HEK293 (cell line): ENCODE measurements at regions not wholly inside any gene's neighbourhood (a gene's known extent, or its start where the extent isn't known, plus 50 kb on each side); places are given as distances from the start of the nearest gene placed in this dataset.

ENCODE experiments used
- CTCF ChIA-PET: fragments of 350-600 bp; formaldehyde crosslinking; extraction: SDS; loops from one replicate; lab custom pipeline; 2021; ENCODE audit warnings: antibody characterized with exemption; lab: Yijun Ruan, JAX
- POLR2A ChIA-PET: fragments of 300-600 bp; formaldehyde crosslinking; extraction: SDS; loops from one replicate; lab custom pipeline; 2020; ENCODE audit warnings: antibody characterized with exemption, inconsistent platforms; lab: Yijun Ruan, JAX
- H3K27ac ChIP-seq: fragments of 200-500 bp; sonication (Bioruptor generic); 2 replicates; pipeline ENCODE4 v1.5.1; 2014; ENCODE audit warnings: low read depth, low read length, control low read depth, inconsistent platforms; ENCODE audit errors: extremely low read depth
- H3K36me3 ChIP-seq, 2 experiments: fragments of 200-500 bp in 1 of 2; sonication (Bioruptor generic) in 1 of 2; 1 replicate in 1 of 2; 2 replicates in 1 of 2; pipeline ENCODE4 v1.5.1; 2014 to 2017; ENCODE audit warnings: inconsistent platforms in 2 of 2, low read length in 2 of 2; ENCODE audit not compliant: control insufficient read depth in 2 of 2, insufficient read depth in 1 of 2
- H3K4me1 ChIP-seq: fragments of 200-500 bp; sonication (Bioruptor generic); 2 replicates; pipeline ENCODE4 v1.5.1; 2014; ENCODE audit warnings: mild to moderate bottlenecking, low read length, inconsistent platforms; ENCODE audit not compliant: control insufficient read depth, insufficient read depth
- H3K4me3 ChIP-seq: 2 replicates; pipeline ENCODE4 v1.5.1; 2011; ENCODE audit warnings: low read depth, mild to moderate bottlenecking, control low read depth, low read length, moderate library complexity
- H3K9me3 ChIP-seq: fragments of 200-500 bp; sonication (Bioruptor generic); 2 replicates; pipeline ENCODE4 v1.5.1; 2014; ENCODE audit warnings: low read depth, low read length, inconsistent platforms; ENCODE audit not compliant: control insufficient read depth, insufficient read depth
- GLIS1 ChIP-seq: fragments of 450-650 bp; formaldehyde crosslinking; IDR thresholded peaks from 2 replicates; pipeline ENCODE4 v1.5.1; 2016; ENCODE audit warnings: missing biosample characterization, missing genetic modification characterization
- KLF7 ChIP-seq: fragments of 450-650 bp; formaldehyde crosslinking; IDR thresholded peaks from 2 replicates; pipeline ENCODE4 v1.5.1; 2016; ENCODE audit warnings: missing biosample characterization, missing genetic modification characterization, borderline replicate concordance
- SALL2 ChIP-seq: fragments of 450-650 bp; formaldehyde crosslinking; IDR thresholded peaks from 2 replicates; pipeline ENCODE4 v1.5.0; 2017; ENCODE audit warnings: missing biosample characterization, mild to moderate bottlenecking, missing genetic modification characterization, borderline replicate concordance
- YY2 ChIP-seq: fragments of 450-650 bp; formaldehyde crosslinking; IDR thresholded peaks from 2 replicates; pipeline ENCODE4 v1.5.1; 2016; ENCODE audit warnings: missing biosample characterization, missing genetic modification characterization
- ZBTB7A ChIP-seq: fragments of 450-650 bp; formaldehyde crosslinking; IDR thresholded peaks from 2 replicates; pipeline ENCODE4 v1.5.1; 2016; ENCODE audit warnings: low read depth, missing biosample characterization, missing genetic modification characterization
- ZEB2 ChIP-seq: fragments of 450-650 bp; formaldehyde crosslinking; IDR thresholded peaks from 2 replicates; pipeline ENCODE4 v1.5.1; 2016; ENCODE audit warnings: missing biosample characterization, missing genetic modification characterization
- ZFP3 ChIP-seq: fragments of 450-650 bp; formaldehyde crosslinking; IDR thresholded peaks from 2 replicates; pipeline ENCODE4 v1.5.1; 2016; ENCODE audit warnings: low read depth, missing biosample characterization, missing genetic modification characterization
- ZNF10 ChIP-seq: fragments of 450-650 bp; formaldehyde crosslinking; IDR thresholded peaks from 2 replicates; pipeline ENCODE4 v1.5.1; 2017; ENCODE audit warnings: missing biosample characterization, missing genetic modification characterization
- ZNF155 ChIP-seq: fragments of 450-650 bp; formaldehyde crosslinking; IDR thresholded peaks from 2 replicates; pipeline ENCODE4 v1.5.1; 2016; ENCODE audit warnings: missing biosample characterization, missing genetic modification characterization
- ZNF184 ChIP-seq: fragments of 450-650 bp; IDR thresholded peaks from 2 replicates; pipeline ENCODE4 v1.5.1; 2018; ENCODE audit warnings: missing biosample characterization, mild to moderate bottlenecking, missing genetic modification characterization
- ZNF19 ChIP-seq: fragments of 450-650 bp; formaldehyde crosslinking; IDR thresholded peaks from 2 replicates; pipeline ENCODE4; 2016; ENCODE audit warnings: missing biosample characterization, missing genetic modification characterization, low read depth
- ZNF223 ChIP-seq: fragments of 450-650 bp; formaldehyde crosslinking; IDR thresholded peaks from 2 replicates; pipeline ENCODE4 v1.5.1; 2016; ENCODE audit warnings: missing biosample characterization, missing genetic modification characterization
- ZNF404 ChIP-seq: fragments of 450-650 bp; formaldehyde crosslinking; IDR thresholded peaks from 2 replicates; pipeline ENCODE4 v1.5.1; 2017; ENCODE audit warnings: missing biosample characterization, missing genetic modification characterization
- ZNF501 ChIP-seq: fragments of 450-650 bp; formaldehyde crosslinking; IDR thresholded peaks from 2 replicates; pipeline ENCODE4 v1.5.1; 2016; ENCODE audit warnings: missing biosample characterization, missing genetic modification characterization
- ZNF530 ChIP-seq: fragments of 450-650 bp; formaldehyde crosslinking; IDR thresholded peaks from 2 replicates; pipeline ENCODE4 v1.5.1; 2016; ENCODE audit warnings: low read depth, missing biosample characterization, missing genetic modification characterization
- ZNF707 ChIP-seq: fragments of 450-650 bp; formaldehyde crosslinking; IDR thresholded peaks from 2 replicates; pipeline ENCODE4 v1.5.1; 2016; ENCODE audit warnings: missing biosample characterization, missing genetic modification characterization
- ZNF76 ChIP-seq: fragments of 450-650 bp; formaldehyde crosslinking; IDR thresholded peaks from 2 replicates; pipeline ENCODE4; 2016; ENCODE audit warnings: low read depth, missing biosample characterization, missing genetic modification characterization, borderline replicate concordance
- ZNF768 ChIP-seq: fragments of 450-650 bp; formaldehyde crosslinking; IDR thresholded peaks from 2 replicates; pipeline ENCODE4 v1.5.1; 2018; ENCODE audit warnings: missing biosample characterization, mild to moderate bottlenecking, missing genetic modification characterization
- ZNF843 ChIP-seq: fragments of 450-650 bp; formaldehyde crosslinking; IDR thresholded peaks from 2 replicates; pipeline ENCODE4 v1.5.1; 2016; ENCODE audit warnings: missing biosample characterization, missing genetic modification characterization
- ZSCAN16 ChIP-seq: fragments of 450-650 bp; formaldehyde crosslinking; IDR thresholded peaks from 2 replicates; pipeline ENCODE4 v1.5.1; 2016; ENCODE audit warnings: missing biosample characterization, missing genetic modification characterization
- ZSCAN23 ChIP-seq: fragments of 450-650 bp; formaldehyde crosslinking; IDR thresholded peaks from 2 replicates; pipeline ENCODE4 v1.5.1; 2016; ENCODE audit warnings: missing biosample characterization, missing genetic modification characterization
- ZSCAN30 ChIP-seq: fragments of 450-650 bp; IDR thresholded peaks from 2 replicates; pipeline ENCODE4 v1.5.1; 2018; ENCODE audit warnings: missing biosample characterization, mild to moderate bottlenecking, missing genetic modification characterization, moderate library complexity
- TF ChIP-seq, protein P1 (sequence below): fragments of 450-650 bp; formaldehyde crosslinking; IDR thresholded peaks from 2 replicates; pipeline ENCODE4 v1.5.1; 2016; ENCODE audit warnings: missing biosample characterization, missing genetic modification characterization
- TF ChIP-seq, protein P2 (sequence below): fragments of 450-650 bp; formaldehyde crosslinking; IDR thresholded peaks from 2 replicates; pipeline ENCODE4 v1.5.1; 2017; ENCODE audit warnings: missing biosample characterization, missing genetic modification characterization
- TF ChIP-seq, protein P3 (sequence below): fragments of 450-650 bp; formaldehyde crosslinking; IDR thresholded peaks from 2 replicates; pipeline ENCODE4 v1.5.1; 2016; ENCODE audit warnings: missing biosample characterization, missing genetic modification characterization
- TF ChIP-seq, protein P4 (sequence below): fragments of 450-650 bp; formaldehyde crosslinking; IDR thresholded peaks from 2 replicates; pipeline ENCODE4 v1.5.1; 2016; ENCODE audit warnings: missing biosample characterization, missing genetic modification characterization
- TF ChIP-seq, protein P5 (sequence below): fragments of 450-650 bp; formaldehyde crosslinking; IDR thresholded peaks from 2 replicates; pipeline ENCODE4 v1.5.1; 2017; ENCODE audit warnings: missing biosample characterization, missing genetic modification characterization

DNA sequence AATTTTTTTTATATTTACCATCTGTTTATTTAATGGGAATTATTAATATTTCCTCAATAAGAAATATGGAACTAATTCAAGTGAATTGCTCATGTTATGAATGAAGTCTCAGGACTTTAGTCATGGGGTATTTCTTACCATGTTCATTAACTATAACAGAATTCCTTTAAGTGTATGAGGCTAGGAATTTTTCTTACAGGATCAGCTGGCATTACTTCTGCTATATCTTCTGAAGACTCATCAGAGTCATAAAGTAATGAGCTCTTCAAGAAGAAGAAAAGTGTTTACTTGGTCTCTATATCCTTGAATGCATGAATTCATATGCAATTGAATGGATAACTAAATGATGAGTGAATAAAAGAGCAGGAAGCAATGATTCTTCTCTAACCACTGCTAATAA lies 486.8 kb upstream of the THBS1 start:
- no peak for TF ChIP-seq ZBTB7A (tag by site-specific recombination)
- TF ChIP-seq, protein P1, sequence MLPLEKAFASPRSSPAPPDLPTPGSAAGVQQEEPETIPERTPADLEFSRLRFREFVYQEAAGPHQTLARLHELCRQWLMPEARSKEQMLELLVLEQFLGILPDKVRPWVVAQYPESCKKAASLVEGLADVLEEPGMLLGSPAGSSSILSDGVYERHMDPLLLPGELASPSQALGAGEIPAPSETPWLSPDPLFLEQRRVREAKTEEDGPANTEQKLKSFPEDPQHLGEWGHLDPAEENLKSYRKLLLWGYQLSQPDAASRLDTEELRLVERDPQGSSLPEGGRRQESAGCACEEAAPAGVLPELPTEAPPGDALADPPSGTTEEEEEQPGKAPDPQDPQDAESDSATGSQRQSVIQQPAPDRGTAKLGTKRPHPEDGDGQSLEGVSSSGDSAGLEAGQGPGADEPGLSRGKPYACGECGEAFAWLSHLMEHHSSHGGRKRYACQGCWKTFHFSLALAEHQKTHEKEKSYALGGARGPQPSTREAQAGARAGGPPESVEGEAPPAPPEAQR (tag by site-specific recombination): no peak
- no peak for TF ChIP-seq ZNF501
- no peak for TF ChIP-seq SALL2 (tag by site-specific recombination)
- no peak for TF ChIP-seq ZNF10 (tag by site-specific recombination)
- TF ChIP-seq ZNF223 (tag by site-specific recombination): no peak
- TF ChIP-seq ZFP3 (tag by site-specific recombination): no peak
- TF ChIP-seq, protein P2, sequence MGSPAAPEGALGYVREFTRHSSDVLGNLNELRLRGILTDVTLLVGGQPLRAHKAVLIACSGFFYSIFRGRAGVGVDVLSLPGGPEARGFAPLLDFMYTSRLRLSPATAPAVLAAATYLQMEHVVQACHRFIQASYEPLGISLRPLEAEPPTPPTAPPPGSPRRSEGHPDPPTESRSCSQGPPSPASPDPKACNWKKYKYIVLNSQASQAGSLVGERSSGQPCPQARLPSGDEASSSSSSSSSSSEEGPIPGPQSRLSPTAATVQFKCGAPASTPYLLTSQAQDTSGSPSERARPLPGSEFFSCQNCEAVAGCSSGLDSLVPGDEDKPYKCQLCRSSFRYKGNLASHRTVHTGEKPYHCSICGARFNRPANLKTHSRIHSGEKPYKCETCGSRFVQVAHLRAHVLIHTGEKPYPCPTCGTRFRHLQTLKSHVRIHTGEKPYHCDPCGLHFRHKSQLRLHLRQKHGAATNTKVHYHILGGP (tag by site-specific recombination): no peak
- TF ChIP-seq ZNF19: no peak
- no peak for TF ChIP-seq ZNF530 (tag by site-specific recombination)
- no peak for TF ChIP-seq ZSCAN30 (tag by site-specific recombination)
- no peak for TF ChIP-seq ZNF707
- TF ChIP-seq ZEB2 (tag by site-specific recombination): no peak
- TF ChIP-seq YY2 (tag by site-specific recombination): no peak
- TF ChIP-seq ZNF76 (tag by site-specific recombination): no peak
- TF ChIP-seq ZNF843 (tag by site-specific recombination): no peak
- TF ChIP-seq ZSCAN16 (tag by site-specific recombination): no peak
- TF ChIP-seq ZNF404 (tag by site-specific recombination): no peak
- no peak for TF ChIP-seq ZNF768 (tag by site-specific recombination)
- TF ChIP-seq, protein P3, sequence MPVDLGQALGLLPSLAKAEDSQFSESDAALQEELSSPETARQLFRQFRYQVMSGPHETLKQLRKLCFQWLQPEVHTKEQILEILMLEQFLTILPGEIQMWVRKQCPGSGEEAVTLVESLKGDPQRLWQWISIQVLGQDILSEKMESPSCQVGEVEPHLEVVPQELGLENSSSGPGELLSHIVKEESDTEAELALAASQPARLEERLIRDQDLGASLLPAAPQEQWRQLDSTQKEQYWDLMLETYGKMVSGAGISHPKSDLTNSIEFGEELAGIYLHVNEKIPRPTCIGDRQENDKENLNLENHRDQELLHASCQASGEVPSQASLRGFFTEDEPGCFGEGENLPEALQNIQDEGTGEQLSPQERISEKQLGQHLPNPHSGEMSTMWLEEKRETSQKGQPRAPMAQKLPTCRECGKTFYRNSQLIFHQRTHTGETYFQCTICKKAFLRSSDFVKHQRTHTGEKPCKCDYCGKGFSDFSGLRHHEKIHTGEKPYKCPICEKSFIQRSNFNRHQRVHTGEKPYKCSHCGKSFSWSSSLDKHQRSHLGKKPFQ: no peak
- Histone ChIP-seq H3K36me3 (no peaks in the 10 kb centered on the region), H3K4me3 (no peak overlapping the region), H3K27ac (no peak overlapping the region), H3K4me1 (no peaks in the 10 kb centered on the region), H3K9me3 (no peaks in the 10 kb centered on the region)
- ChIA-PET CTCF (no interaction called here), POLR2A (no interaction called here)

DNA sequence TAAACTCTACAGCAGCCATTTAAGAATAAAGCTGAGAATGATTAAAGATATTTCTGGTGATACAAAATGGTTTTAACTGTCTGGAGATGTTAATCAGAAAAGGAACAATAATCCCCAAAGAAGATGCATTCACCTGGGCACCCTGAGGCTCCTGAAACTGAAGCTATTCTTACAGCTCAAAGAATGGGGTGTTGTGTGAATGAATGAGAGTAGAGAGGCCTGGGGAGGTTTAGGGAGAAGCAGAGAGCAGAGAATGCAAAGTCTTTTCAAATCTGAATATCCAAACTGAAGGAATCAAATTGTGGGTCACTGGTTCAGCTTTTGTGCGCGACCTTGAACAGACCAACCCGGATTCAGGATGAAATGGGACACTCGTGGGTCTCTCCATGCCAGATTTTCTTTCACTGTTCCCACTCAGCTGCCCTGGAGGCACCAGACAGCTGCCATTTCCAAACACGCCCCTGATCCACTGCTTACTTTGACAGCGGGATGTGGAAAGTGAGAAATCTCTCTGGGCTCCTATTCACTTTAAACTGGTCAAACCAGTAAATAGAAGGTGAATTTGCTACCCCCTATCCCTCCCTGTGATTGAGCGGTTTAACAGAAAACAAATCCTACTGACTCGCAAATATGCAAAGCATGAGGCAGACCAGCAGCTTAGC lies 485.5 kb upstream of the THBS1 start:
- H3K4me1 ChIP-seq: no peaks in the 10 kb centered on the region
- ChIA-PET CTCF (no interaction called here), POLR2A (no interaction called here)
- no peaks in the 10 kb centered on the region for H3K36me3 ChIP-seq
- H3K9me3 ChIP-seq: no peaks in the 10 kb centered on the region
- no peak overlapping the region for H3K4me3 ChIP-seq
- TF ChIP-seq ZSCAN23 (no peak), KLF7 (no peak), ZNF155 (tag by site-specific recombination) (no peak), ZNF184 (tag by site-specific recombination) (no peak), GLIS1 (tag by site-specific recombination) (no peak)
- TF ChIP-seq, protein P4, sequence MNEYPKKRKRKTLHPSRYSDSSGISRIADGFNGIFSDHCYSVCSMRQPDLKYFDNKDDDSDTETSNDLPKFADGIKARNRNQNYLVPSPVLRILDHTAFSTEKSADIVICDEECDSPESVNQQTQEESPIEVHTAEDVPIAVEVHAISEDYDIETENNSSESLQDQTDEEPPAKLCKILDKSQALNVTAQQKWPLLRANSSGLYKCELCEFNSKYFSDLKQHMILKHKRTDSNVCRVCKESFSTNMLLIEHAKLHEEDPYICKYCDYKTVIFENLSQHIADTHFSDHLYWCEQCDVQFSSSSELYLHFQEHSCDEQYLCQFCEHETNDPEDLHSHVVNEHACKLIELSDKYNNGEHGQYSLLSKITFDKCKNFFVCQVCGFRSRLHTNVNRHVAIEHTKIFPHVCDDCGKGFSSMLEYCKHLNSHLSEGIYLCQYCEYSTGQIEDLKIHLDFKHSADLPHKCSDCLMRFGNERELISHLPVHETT (tag by site-specific recombination): no peak
- TF ChIP-seq, protein P5, sequence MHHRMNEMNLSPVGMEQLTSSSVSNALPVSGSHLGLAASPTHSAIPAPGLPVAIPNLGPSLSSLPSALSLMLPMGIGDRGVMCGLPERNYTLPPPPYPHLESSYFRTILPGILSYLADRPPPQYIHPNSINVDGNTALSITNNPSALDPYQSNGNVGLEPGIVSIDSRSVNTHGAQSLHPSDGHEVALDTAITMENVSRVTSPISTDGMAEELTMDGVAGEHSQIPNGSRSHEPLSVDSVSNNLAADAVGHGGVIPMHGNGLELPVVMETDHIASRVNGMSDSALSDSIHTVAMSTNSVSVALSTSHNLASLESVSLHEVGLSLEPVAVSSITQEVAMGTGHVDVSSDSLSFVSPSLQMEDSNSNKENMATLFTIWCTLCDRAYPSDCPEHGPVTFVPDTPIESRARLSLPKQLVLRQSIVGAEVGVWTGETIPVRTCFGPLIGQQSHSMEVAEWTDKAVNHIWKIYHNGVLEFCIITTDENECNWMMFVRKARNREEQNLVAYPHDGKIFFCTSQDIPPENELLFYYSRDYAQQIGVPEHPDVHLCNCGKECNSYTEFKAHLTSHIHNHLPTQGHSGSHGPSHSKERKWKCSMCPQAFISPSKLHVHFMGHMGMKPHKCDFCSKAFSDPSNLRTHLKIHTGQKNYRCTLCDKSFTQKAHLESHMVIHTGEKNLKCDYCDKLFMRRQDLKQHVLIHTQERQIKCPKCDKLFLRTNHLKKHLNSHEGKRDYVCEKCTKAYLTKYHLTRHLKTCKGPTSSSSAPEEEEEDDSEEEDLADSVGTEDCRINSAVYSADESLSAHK (tag by site-specific recombination): no peak
- no peak overlapping the region for H3K27ac ChIP-seq
